GM19193 (cell line): ENCODE measurements at regions not wholly inside any gene's neighbourhood (a gene's known extent, or its start where the extent isn't known, plus 50 kb on each side); places are given as distances from the start of the nearest gene placed in this dataset.

Experiments used
- POLR2A ChIP-seq: IDR thresholded peaks from 4 replicates; pipeline ENCODE4 v1.6.1; 2011; ENCODE audit not compliant: insufficient read depth, insufficient read length; ENCODE audit errors: extremely low read depth

DNA sequence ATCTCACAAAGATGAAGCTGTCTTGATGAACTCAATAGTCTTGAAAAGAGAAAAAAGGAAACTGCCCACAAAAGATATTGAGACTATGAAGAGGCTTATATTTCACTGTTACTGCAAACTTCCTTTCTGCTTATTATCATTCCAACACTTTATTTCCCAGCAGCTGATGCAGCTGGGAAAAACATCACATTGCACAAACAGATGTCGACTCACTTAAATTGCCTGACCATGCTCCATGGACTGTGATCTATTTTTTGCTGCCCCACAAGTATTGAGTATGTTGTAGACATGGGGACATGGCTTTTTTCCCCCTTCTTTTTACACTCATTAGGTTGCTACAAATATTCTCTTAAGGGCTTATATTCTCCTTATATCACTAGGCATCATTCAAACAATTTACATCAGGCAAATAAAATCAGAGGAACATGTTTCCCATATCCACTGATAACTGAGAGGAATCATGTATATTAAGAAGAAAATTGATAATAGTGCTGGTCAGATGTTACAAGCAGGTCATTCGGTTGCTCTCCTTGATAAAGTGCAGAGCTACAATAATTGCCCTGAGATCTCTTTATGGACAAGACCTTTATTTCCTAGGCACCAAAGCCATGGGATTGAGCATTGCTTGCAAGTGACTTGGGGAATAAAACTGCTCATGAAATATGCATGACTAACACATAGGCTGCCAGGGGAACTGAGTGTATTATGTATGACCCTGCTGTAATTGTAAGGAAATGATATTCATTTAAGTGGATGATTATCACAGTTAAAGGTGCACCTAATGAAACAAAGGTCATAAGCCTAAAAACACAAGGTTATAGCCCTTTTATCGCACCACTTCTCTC lies 509.9 kb downstream of the ZNF608 start:
- TF ChIP-seq POLR2A = no peak

DNA sequence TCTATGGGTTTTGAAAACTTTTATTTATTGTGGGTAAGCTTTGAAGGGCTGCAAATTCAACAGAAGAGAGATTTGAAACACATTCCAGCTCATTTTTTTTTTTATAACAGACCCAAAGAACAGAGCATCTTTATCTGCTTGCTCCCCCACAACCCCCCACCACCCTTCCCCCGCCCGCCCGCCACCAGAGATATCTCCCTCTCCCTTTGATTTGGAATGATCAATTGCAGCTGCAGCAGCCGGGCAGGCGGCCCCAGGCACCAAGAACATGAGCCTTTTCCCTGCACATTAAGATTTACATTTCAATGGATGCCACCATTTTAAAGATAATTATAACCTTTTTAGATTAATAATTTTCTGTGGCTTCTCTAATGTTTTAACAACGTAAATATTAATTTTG lies 510.9 kb downstream of the ZNF608 start:
- no peak for TF ChIP-seq POLR2A

DNA sequence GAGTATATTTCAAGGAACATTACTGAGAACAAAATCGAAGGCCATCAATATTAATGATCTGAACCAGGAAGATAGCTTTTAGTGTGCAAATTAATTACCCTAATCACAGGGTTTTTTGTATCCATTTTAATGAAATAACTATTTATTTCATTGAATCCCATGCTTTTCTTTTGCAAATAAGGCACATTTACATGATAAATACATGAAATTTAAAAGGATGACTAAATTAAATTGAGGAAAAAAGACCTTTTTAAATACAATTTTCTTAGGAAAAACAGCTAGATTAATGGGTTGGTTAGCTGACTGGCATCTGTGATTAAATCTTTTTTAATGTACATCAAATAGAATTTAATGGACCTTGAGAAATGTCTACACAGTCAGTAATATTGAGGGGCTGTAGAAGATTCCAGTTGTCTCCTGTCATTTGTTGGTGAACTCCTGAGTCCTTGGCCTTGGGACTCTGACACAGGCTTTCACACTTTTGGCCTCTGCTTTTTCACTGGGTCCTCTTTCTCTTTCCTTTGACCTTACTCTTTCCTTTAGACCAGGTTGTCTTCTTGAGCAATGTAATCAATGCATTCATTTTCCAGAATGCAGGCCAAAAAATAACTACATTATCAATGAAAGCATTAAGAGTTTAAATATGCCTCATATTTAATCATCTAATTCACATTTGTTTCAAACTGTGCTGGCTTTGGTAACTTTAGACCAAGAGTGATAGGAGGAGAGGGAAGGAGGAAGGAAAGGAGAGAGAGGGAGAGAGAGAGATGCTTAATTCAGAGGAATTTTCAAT lies 511.5 kb downstream of the ZNF608 start:
- no peak for TF ChIP-seq POLR2A

DNA sequence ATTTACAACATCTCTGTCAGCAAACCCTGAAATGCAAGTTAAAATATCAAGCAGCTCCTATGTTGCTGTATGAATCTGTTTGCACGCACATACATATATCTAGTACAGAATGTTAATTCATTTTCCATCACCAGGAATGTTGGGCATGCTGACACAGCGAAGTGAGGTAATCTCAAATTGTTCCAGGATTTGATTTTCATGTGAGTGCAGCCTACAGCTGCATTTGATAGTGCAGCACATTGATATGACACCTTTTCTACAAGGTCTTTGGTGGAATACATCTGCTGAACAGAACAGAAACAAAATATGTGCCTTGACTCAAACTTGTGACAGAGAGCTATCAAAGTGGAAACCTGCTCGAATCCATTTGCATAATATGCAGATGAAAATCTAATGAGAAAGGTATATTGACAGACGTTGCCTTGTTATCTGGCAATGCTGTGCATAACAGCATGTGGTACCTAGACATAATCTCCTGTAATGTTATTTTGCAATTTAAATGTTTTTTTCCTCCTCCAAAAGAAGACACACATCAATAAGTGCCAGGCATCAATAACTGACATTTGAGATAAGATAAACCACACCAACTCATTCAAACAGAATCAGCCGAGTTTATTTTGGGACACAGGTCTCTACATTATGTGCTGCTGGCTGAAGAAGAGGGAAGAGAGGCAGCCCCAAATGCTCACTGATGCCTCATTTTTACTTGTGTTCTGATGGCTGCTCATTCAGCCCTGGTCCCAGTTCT lies 512.2 kb downstream of the ZNF608 start:
- TF ChIP-seq POLR2A = no peak

DNA sequence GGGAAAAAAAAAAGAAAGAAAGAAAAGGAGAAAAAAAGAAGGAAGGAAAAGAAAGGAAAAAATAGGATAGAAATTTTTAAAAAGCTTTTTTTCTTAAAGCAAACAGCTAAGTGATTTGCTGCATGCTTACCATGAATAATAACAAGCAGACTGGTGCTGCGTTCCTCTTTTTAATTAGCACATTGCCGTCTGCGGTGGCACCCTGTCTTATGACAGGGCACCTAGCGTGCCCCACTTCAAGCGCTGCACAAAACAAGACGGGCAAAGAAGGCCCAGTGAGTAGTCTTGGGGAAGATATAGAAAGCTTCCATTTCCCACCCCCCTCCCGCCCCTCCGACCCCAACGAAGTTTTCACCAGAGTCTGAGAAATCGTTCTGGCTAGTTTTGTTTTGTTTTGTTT lies 513.9 kb downstream of the ZNF608 start:
- TF ChIP-seq POLR2A = no peak

DNA sequence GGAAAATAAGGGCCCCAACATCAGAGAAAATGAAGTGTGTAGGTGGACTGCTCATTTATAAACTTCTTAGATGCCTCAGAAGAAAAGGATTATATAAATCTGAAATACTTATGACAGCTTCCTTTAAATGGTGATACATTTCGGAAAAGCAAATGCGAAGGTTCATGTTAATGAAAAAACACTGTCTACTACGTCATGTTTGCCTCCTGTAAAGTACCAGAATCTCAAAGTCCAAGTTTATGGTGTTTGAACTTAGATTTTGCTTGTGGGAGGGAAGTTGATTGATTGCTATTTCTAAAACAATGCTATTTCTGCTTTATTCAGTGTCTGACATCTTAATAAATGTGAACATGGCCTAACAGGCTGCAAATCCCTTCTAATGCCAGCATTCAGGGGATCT lies 514.6 kb downstream of the ZNF608 start:
- TF ChIP-seq POLR2A = no peak

DNA sequence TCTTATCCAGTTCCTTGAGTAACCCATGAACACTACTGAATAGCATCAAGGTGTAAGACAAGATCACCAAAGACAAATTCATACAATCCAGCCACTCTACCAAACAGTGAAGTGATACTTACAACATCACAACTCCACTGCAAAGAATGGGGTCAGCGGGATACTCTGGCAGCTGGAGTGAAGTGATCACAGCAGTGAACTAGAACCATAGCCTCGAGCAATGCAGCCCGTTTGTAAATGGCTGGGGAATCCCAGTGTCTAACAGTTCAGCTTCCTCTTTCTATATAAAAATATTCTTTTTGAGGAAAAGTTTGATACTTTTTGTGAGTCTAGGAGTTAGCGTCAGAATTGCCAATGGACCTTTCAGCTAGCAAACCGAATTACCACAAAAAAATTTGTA lies 515.2 kb downstream of the ZNF608 start:
- no peak for TF ChIP-seq POLR2A

DNA sequence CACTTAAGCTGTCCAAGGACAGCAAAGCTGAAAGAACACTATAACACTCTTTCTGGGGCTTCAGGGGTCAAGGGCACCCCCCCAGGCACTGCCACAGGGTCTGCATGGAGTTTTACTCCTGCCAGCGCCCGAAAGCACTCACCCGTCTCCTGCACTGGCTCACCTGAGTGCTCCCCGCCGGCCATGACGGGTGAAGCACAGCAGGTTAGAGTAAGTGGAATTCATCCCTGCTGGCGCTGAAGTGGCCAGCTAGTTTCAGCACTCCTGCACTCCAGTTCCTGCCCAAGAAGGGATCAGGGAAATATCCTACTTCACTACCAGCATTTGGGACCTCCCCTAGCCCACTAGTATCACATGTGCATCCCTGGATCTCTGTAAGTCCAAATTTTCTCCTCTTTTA lies 516.0 kb downstream of the ZNF608 start:
- TF ChIP-seq POLR2A = no peak

DNA sequence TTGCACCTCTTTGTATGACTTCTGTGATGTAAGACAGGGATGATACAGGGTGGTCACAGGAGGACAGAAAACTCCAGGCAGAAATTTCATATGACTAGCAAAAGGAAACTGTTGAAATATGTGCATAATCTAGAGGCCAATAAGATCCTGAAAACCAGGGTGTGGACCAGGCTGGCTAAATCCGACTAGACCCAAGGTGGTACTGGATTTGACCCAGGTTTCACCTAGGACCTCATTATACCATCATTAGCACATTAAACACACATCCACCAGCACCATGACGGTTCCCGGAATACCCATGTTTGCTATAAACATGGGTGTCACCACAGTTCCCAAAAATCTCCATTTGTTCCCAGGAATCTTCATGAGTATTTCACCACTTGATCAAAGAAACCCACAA lies 517.1 kb downstream of the ZNF608 start:
- TF ChIP-seq POLR2A = no peak

DNA sequence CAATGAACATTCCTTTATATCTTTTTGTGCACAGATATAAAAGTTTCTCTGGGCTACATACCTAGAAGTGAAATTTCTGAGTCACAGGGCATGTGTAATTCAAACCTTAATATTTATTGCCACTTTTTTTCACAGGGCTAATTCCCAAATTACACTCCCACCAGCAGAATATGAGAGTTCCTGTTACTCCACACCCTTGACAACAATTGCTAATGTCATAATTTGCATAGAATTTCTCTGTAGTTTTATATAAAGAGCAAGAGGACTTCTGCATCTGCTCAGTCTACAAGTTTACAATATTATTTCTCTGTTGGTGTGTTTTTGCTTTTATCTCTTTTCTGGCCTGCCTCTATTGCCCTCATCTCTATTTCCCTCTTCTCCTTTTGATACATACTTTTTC lies 518.5 kb downstream of the ZNF608 start:
- TF ChIP-seq POLR2A = no peak

DNA sequence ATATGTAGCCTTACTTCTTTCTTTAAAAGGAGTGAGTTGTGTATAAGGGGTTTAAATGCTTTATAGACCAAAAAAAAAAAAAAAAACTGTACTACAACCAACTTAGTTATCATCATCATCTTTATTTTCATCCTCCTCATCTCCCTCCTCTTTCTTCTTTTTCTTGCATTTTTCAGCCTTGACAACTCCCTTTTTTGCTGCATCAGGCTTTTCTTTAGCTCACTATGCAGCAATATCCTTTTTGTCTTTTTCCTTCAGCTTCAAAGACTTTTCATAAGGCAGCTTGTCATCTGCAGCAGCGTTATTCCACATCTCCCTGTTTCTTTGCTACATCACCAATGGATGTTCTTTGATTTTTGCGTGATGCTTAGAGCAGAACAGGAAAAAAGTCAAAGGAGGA lies 526.0 kb downstream of the ZNF608 start:
- no peak for TF ChIP-seq POLR2A

DNA sequence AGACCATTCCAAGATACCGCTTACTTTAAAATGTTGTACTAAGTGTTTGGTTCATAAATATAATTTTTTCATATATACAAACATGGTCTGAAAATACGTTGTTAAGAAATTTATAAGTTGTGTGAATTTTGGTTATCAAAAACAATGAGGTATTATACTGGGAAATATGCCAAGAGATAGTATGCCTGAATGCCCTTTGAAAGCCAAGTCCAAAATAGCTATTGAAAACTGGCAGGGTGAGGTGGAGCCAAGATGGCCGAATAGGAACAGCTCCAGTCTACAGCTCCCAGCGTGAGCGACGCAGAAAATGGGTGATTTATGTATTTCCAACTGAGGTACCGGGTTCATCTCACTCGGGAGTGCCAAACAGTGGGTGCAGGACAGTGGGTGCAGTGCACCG lies 533.5 kb downstream of the ZNF608 start:
- TF ChIP-seq POLR2A = no peak

DNA sequence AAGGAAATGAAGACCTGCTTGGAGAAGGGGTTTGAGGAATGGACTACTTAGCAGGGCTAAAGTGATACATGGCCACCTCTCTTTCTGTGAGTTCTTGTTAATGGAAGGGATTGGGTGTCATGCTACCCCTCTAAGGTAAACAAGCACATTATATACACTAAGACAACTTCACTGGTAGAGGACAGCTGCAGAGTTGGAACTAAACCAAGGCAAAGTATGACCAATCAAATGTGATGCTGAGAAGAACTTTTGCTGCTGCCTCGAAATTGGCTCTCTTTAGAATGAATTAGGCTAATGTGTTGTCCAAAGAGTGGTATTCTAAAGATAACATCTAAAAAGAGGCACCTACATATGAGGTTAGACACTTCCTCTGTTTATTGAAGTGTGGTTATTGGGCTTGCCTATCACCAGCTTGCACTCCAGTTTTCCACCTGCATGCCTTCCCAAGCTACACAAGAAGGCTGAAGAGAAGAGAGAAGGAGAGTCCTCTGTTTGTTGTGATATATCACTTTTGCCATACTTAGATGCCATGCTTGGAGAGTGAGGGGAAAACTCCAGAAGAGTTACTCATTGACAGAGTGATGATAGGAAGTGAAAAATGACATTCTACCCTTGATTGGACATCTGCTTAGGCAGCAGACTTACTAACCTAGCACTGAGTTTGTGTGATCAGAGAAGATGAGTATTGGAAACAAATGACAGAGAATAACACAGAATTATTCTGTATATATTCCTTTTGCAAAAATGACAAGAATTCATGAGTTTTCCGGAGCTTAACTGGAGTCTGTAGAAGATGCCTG lies 536.1 kb downstream of the ZNF608 start:
- TF ChIP-seq POLR2A = no peak

DNA sequence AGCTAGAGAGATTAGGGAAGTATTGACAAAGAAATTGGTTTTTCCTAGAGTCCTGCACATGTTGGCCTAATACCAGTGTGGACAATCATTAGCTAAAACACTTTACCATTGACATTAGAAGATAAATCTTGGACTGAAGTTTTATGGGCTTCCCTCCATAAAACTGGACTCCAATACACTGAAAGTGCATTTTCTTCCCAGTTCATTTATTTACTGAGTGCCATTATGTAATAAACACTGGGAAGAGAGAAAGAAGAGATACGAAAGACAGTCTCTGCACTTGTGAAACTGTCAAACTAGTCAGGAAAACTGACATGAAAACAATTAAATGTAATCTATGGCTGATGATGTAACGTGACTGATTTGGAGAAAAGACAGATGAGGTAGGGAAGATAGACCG lies 539.3 kb downstream of the ZNF608 start:
- TF ChIP-seq POLR2A = no peak

DNA sequence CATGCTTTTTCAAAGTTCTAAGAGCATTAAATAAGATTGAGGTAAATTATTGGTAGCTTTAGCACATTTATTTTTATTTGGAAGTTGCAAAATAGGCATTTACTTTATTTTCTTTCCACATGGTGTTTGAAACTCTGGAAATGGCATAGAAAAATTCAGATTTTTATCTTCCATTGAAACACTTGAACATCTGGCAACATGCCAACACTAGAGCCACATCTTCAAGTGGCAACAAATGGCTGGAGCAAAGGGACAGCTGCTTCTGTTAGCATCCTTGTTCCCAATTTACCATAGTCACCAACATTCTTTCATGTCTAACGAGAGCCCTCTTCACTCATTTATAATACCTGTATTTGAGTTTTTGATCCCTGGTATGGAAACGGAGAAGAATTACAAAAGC lies 539.9 kb downstream of the ZNF608 start:
- TF ChIP-seq POLR2A = no peak
